ENCODE measurements at regions not wholly inside any gene's neighbourhood (a gene's known extent, or its start where the extent isn't known, plus 50 kb on each side); places are given as distances from the start of the nearest gene placed in this dataset.
A peak's percentile ranks its signal among the peaks of the same experiment; 100 is the strongest.

DNA sequence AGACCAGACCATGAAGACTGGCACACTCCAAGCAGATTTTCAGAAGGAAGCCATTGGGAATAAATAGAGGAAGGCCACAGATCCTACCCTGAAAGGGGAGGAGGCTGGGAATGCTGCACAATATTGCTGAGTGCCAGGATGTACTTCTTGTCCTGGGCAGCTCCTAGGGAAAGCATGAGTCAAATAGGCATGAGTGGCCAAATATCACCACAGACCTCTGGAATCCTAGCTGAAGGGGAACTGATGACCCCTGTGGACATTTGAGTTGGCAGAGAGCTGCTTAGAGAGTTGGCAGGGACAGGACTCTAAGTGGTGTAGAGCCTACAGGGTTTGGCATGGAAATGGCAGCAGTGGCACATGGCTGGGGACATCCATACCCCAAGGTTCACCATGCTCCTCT, 234.3 kb upstream of the TRPC4 start:
- intact Hi-C loops (cut with micrococcal nuclease): no loop called here
- H3K4me3 Mint-ChIP-seq: no peak overlapping the region
- CTCF ChIA-PET: no interaction called here
- no peaks in the 10 kb centered on the region for H3K4me1 Mint-ChIP-seq
- DNase-seq: no peak
- H3K27ac ChIP-seq (ENCODE audit: low read depth, low read length): no peak overlapping the region
- H3K27me3 ChIP-seq (ENCODE audit: control insufficient read depth in 2 of 2, insufficient read depth in 2 of 2, low read length in 2 of 2): no peaks in the 10 kb centered on the region
- no peak overlapping the region for H3K27ac Mint-ChIP-seq
- no peaks in the 10 kb centered on the region for H3K9me3 ChIP-seq (ENCODE audit: control insufficient read depth in 2 of 3, low read length in 3 of 3)
- no peaks in the 10 kb centered on the region for H3K27me3 Mint-ChIP-seq
- H3K4me3 ChIP-seq (ENCODE audit: low read length): no peak overlapping the region
- no peaks in the 10 kb centered on the region for H3K36me3 ChIP-seq (ENCODE audit: control insufficient read depth in 2 of 3, insufficient read depth in 3 of 3, low read length in 3 of 3)
- H3K9me3 Mint-ChIP-seq: peaks cover 0 to 38% (median 10%) of the 10 kb centered on the region in 11 donors
- H3K36me3 Mint-ChIP-seq: no peaks in the 10 kb centered on the region
- H3K4me1 ChIP-seq (ENCODE audit: control insufficient read depth in 2 of 2, insufficient read depth in 2 of 2, low read length in 2 of 2): no peaks in the 10 kb centered on the region
- no peak for ATAC-seq
- POLR2A ChIA-PET: no interaction called here

DNA sequence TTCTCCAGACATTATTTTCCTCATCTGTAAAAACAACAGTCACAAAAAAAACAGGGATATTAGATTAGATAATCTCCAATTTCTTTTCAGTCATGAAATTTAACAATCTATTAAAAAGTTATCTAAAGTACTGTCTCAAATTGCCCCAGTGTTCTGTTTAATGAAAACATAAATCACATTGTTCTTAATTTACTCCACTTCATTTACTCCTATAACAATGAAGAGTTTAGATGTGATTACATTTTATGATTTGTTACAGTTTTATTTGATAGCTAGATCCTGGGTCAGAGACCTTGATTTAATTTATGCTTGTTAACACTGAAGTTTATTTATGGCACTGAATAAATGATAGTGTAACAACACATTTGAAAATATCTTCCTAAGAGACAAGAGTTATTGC, 230.2 kb upstream of the TRPC4 start:
- Histone ChIP-seq H3K4me1 (ENCODE audit: control insufficient read depth in 2 of 2, insufficient read depth in 2 of 2, low read length in 2 of 2) (no peaks in the 10 kb centered on the region), H3K36me3 (ENCODE audit: control insufficient read depth in 2 of 3, insufficient read depth in 3 of 3, low read length in 3 of 3) (no peaks in the 10 kb centered on the region), H3K9me3 (ENCODE audit: control insufficient read depth in 2 of 3, low read length in 3 of 3) (no peaks in the 10 kb centered on the region), H3K4me3 (ENCODE audit: low read length) (no peak overlapping the region), H3K27ac (ENCODE audit: low read depth, low read length) (no peak overlapping the region), H3K27me3 (ENCODE audit: control insufficient read depth in 2 of 2, insufficient read depth in 2 of 2, low read length in 2 of 2) (no peaks in the 10 kb centered on the region)
- peaks cover 0 to 15% (median 3%) of the 10 kb centered on the region in 11 donors for H3K9me3 Mint-ChIP-seq
- H3K27me3 Mint-ChIP-seq: no peaks in the 10 kb centered on the region
- intact Hi-C loops (cut with micrococcal nuclease): no loop called here
- no peak overlapping the region for H3K4me3 Mint-ChIP-seq
- no peaks in the 10 kb centered on the region for H3K4me1 Mint-ChIP-seq
- no peak for ATAC-seq
- peaks cover 0 to 4% (median 0%) of the 10 kb centered on the region in 5 donors for H3K36me3 Mint-ChIP-seq
- CTCF ChIA-PET: no interaction called here
- no peak for DNase-seq
- POLR2A ChIA-PET: no interaction called here
- no peak overlapping the region for H3K27ac Mint-ChIP-seq

GRCh38 chr13:38093425-38093824, 223.9 kb upstream of the TRPC4 start:
- peaks cover 0 to 4% (median 0%) of the 10 kb centered on the region in 5 donors for H3K36me3 Mint-ChIP-seq
- Histone ChIP-seq H3K4me1 (ENCODE audit: control insufficient read depth in 2 of 2, insufficient read depth in 2 of 2, low read length in 2 of 2) (no peaks in the 10 kb centered on the region), H3K27me3 (ENCODE audit: control insufficient read depth in 2 of 2, insufficient read depth in 2 of 2, low read length in 2 of 2) (no peaks in the 10 kb centered on the region), H3K4me3 (ENCODE audit: low read length) (no peak overlapping the region), H3K27ac (ENCODE audit: low read depth, low read length) (no peak overlapping the region), H3K9me3 (ENCODE audit: control insufficient read depth in 2 of 3, low read length in 3 of 3) (no peaks in the 10 kb centered on the region), H3K36me3 (ENCODE audit: control insufficient read depth in 2 of 3, insufficient read depth in 3 of 3, low read length in 3 of 3) (no peaks in the 10 kb centered on the region)
- ATAC-seq (no peak), DNase-seq (no peak)
- no peak overlapping the region for H3K4me3 Mint-ChIP-seq
- H3K27ac Mint-ChIP-seq: no peak overlapping the region
- no peaks in the 10 kb centered on the region for H3K27me3 Mint-ChIP-seq
- H3K9me3 Mint-ChIP-seq: peaks cover 0 to 19% (median 0%) of the 10 kb centered on the region in 11 donors
- CTCF ChIA-PET: no interaction called here
- intact Hi-C loops (cut with micrococcal nuclease): no loop called here
- H3K4me1 Mint-ChIP-seq: peaks cover 0 to 2% (median 0%) of the 10 kb centered on the region in 7 donors
- POLR2A ChIA-PET: no interaction called here

DNA sequence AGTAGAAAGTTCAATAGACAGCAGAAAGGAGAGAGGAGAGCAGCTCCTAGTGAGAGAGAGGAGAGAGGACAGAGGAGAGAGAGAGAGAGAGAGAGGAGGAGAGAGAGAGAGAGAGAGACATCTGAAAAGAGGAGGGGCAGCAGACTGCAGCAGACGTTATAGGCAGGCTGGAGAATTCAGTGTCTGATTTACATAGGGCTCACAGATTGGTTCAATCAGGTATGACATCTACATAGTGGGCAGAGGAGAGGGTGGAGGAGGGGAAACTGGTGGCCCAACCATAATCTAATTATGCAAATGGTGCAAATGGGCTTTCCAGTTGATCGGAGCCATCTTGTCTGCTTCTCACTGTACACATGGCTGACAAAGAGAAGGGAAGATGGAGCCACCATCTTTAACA, 221.3 kb upstream of the TRPC4 start:
- ATAC-seq: no peak
- Mint-ChIP-seq H3K36me3 (no peaks in the 10 kb centered on the region), H3K27ac (no peak overlapping the region), H3K9me3 (peaks cover 0 to 23% (median 4%) of the 10 kb centered on the region in 11 donors), H3K27me3 (no peaks in the 10 kb centered on the region), H3K4me3 (no peak overlapping the region), H3K4me1 (peaks cover 0 to 2% (median 0%) of the 10 kb centered on the region in 7 donors)
- ChIA-PET POLR2A (no interaction called here), CTCF (no interaction called here)
- intact Hi-C loops (cut with micrococcal nuclease): no loop called here
- DNase-seq: no peak
- Histone ChIP-seq H3K27me3 (ENCODE audit: control insufficient read depth in 2 of 2, insufficient read depth in 2 of 2, low read length in 2 of 2) (no peaks in the 10 kb centered on the region), H3K36me3 (ENCODE audit: control insufficient read depth in 2 of 3, insufficient read depth in 3 of 3, low read length in 3 of 3) (no peaks in the 10 kb centered on the region), H3K27ac (ENCODE audit: low read depth, low read length) (no peak overlapping the region), H3K4me3 (ENCODE audit: low read length) (no peak overlapping the region), H3K9me3 (ENCODE audit: control insufficient read depth in 2 of 3, low read length in 3 of 3) (peaks cover 0 to 10% (median 0%) of the 10 kb centered on the region in 3 experiments), H3K4me1 (ENCODE audit: control insufficient read depth in 2 of 2, insufficient read depth in 2 of 2, low read length in 2 of 2) (no peaks in the 10 kb centered on the region)

- Mint-ChIP-seq H3K4me3 (no peak overlapping the region), H3K9me3 (peaks cover 2 to 60% (median 14%) of the 10 kb centered on the region in 11 donors), H3K27me3 (no peaks in the 10 kb centered on the region), H3K27ac (no peak overlapping the region), H3K36me3 (peaks cover 0 to 5% (median 0%) of the 10 kb centered on the region in 5 donors), H3K4me1 (peaks cover 0 to 2% (median 0%) of the 10 kb centered on the region in 7 donors)
- Histone ChIP-seq H3K4me3 (ENCODE audit: low read length) (no peak overlapping the region), H3K4me1 (ENCODE audit: control insufficient read depth in 2 of 2, insufficient read depth in 2 of 2, low read length in 2 of 2) (no peaks in the 10 kb centered on the region), H3K9me3 (ENCODE audit: control insufficient read depth in 2 of 3, low read length in 3 of 3) (peaks cover 0 to 13% (median 0%) of the 10 kb centered on the region in 3 experiments), H3K27me3 (ENCODE audit: control insufficient read depth in 2 of 2, insufficient read depth in 2 of 2, low read length in 2 of 2) (no peaks in the 10 kb centered on the region), H3K27ac (ENCODE audit: low read depth, low read length) (no peak overlapping the region), H3K36me3 (ENCODE audit: control insufficient read depth in 2 of 3, insufficient read depth in 3 of 3, low read length in 3 of 3) (no peaks in the 10 kb centered on the region)
- ATAC-seq (no peak), DNase-seq (no peak)
- ChIA-PET POLR2A (no interaction called here), CTCF (no interaction called here)
- intact Hi-C loops (cut with micrococcal nuclease): no loop called here
Measured at GRCh38 chr13:38086721-38087120, 217.1 kb upstream of the TRPC4 start.

- Mint-ChIP-seq H3K4me1 (peaks cover 0 to 2% (median 0%) of the 10 kb centered on the region in 7 donors), H3K36me3 (peaks cover 0 to 5% (median 0%) of the 10 kb centered on the region in 5 donors), H3K4me3 (no peak overlapping the region), H3K27ac (no peak overlapping the region), H3K27me3 (no peaks in the 10 kb centered on the region), H3K9me3 (peaks cover 2 to 66% (median 19%) of the 10 kb centered on the region in 11 donors)
- ChIA-PET CTCF (no interaction called here), POLR2A (no interaction called here)
- DNase-seq (no peak), ATAC-seq (peak; percentile 20)
- Histone ChIP-seq H3K36me3 (ENCODE audit: control insufficient read depth in 2 of 3, insufficient read depth in 3 of 3, low read length in 3 of 3) (no peaks in the 10 kb centered on the region), H3K27me3 (ENCODE audit: control insufficient read depth in 2 of 2, insufficient read depth in 2 of 2, low read length in 2 of 2) (no peaks in the 10 kb centered on the region), H3K4me3 (ENCODE audit: low read length) (no peak overlapping the region), H3K4me1 (ENCODE audit: control insufficient read depth in 2 of 2, insufficient read depth in 2 of 2, low read length in 2 of 2) (no peaks in the 10 kb centered on the region), H3K27ac (ENCODE audit: low read depth, low read length) (no peak overlapping the region), H3K9me3 (ENCODE audit: control insufficient read depth in 2 of 3, low read length in 3 of 3) (peaks cover 0 to 13% (median 0%) of the 10 kb centered on the region in 3 experiments)
- intact Hi-C loops (cut with micrococcal nuclease): no loop called here
Measured at GRCh38 chr13:38086013-38086412, 216.4 kb upstream of the TRPC4 start.

- intact Hi-C loops (cut with micrococcal nuclease): no loop called here
- Mint-ChIP-seq H3K4me3 (no peak overlapping the region), H3K27me3 (peaks cover 0 to 5% (median 0%) of the 10 kb centered on the region in 5 donors), H3K4me1 (no peaks in the 10 kb centered on the region), H3K36me3 (no peaks in the 10 kb centered on the region), H3K27ac (no peak overlapping the region), H3K9me3 (peaks cover 0 to 29% (median 9%) of the 10 kb centered on the region in 11 donors)
- ChIA-PET CTCF (no interaction called here), POLR2A (no interaction called here)
- Histone ChIP-seq H3K9me3 (ENCODE audit: control insufficient read depth in 2 of 3, low read length in 3 of 3) (no peaks in the 10 kb centered on the region), H3K27ac (ENCODE audit: low read depth, low read length) (no peak overlapping the region), H3K36me3 (ENCODE audit: control insufficient read depth in 2 of 3, insufficient read depth in 3 of 3, low read length in 3 of 3) (no peaks in the 10 kb centered on the region), H3K4me1 (ENCODE audit: control insufficient read depth in 2 of 2, insufficient read depth in 2 of 2, low read length in 2 of 2) (no peaks in the 10 kb centered on the region), H3K27me3 (ENCODE audit: control insufficient read depth in 2 of 2, insufficient read depth in 2 of 2, low read length in 2 of 2) (no peaks in the 10 kb centered on the region), H3K4me3 (ENCODE audit: low read length) (no peak overlapping the region)
- DNase-seq (no peak), ATAC-seq (no peak)
Measured at GRCh38 chr13:38073931-38074330, 204.4 kb upstream of the TRPC4 start.

Measured in naive thymus-derived CD4-positive, alpha-beta T cell (primary cell).